Erythroblast (primary cell): ENCODE measurements at regions not wholly inside any gene's neighbourhood (a gene's known extent, or its start where the extent isn't known, plus 50 kb on each side); places are given as distances from the start of the nearest gene placed in this dataset.

Source experiments
- GATA1 ChIP-seq: IDR thresholded peaks from 2 replicates; pipeline ENCODE4 v1.6.1; 2011; ENCODE audit warnings: low read depth, mild to moderate bottlenecking, control low read depth, low read length, moderate library complexity
- POLR2A ChIP-seq: IDR thresholded peaks from 2 replicates; pipeline ENCODE4 v1.6.1; 2011; ENCODE audit warnings: mild to moderate bottlenecking, low read length

- no peak for TF ChIP-seq POLR2A
- TF ChIP-seq GATA1: no peak
Measured at GRCh38 chr3:106175276-106175675, 306.5 kb upstream of the CBLB start.
